Brain microvascular endothelial cell (primary cell): ENCODE measurements at regions not wholly inside any gene's neighbourhood (a gene's known extent, or its start where the extent isn't known, plus 50 kb on each side); places are given as distances from the start of the nearest gene placed in this dataset.
"Not testable (repeated sequence)": the region's sequence is repeated elsewhere in the genome, so short reads cannot be mapped to it uniquely, and the experiment has no call there.

Experiments
- DNase-seq: peaks from one replicate; pipeline ENCODE4 v3.0.0-alpha.2; 2020
- H3K27ac ChIP-seq: fragments of 250-450 bp; sonication (Bioruptor Pico); 2 replicates; pipeline ENCODE4 v1.5.1; 2020; ENCODE audit warnings: mild to moderate bottlenecking, moderate library complexity
- H3K27me3 ChIP-seq: fragments of 250-450 bp; sonication (Bioruptor Pico); replicated peaks from 2 replicates; pipeline ENCODE4 v1.5.1; 2020; ENCODE audit warnings: mild to moderate bottlenecking
- H3K36me3 ChIP-seq: fragments of 250-450 bp; sonication (Bioruptor Pico); replicated peaks from 2 replicates; pipeline ENCODE4 v1.5.1; 2020; ENCODE audit warnings: mild to moderate bottlenecking
- H3K4me3 ChIP-seq: 2 replicates; pipeline ENCODE4 v1.5.1; 2011; ENCODE audit warnings: low read depth, mild to moderate bottlenecking, control low read depth, low read length, moderate library complexity
- in situ Hi-C: cut with HindIII; loops from 2 replicates; pipeline ENCODE4 v1.10.0; 2017; ENCODE audit warnings: low sequenced_read_pairs, low pct_ligation_motif_present
- TF ChIP-seq, protein P1 (sequence below): IDR thresholded peaks from 2 replicates; pipeline ENCODE4 v1.5.1; 2011; ENCODE audit warnings: low read depth, mild to moderate bottlenecking, moderate library complexity, low read length, control low read depth, inconsistent platforms; ENCODE audit errors: missing control alignments

DNA sequence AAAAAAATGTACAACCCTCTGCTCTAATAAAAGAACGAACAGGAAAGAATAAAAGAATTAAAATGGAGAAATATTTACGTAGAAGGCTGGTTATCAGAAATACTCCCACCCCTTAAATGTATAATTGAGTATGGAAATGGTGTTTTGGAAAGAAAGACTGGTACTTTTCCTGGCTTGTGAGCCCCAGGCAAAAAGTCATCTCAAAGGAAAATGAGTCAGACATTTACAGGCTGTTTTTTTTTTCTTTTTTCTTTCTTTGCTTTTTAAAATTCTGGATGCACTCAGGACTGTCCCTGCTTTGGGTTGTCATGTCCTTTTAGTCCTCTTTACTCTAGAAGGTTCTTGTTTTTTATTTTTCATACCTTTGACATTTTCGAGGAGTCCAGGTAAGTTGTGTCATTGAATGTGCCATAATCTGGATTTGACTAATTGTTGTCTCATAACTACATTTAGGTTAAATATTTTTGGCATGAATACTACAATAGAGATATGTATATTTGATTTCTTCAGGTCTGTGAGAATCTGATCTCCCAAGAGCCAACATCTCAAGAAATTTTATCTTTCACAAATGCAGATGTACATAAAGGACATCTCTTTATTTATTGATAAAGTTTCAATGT is 313.0 kb upstream of the GLI3 start:
- in situ Hi-C loops, result no loop called here
- TF ChIP-seq, protein P1, sequence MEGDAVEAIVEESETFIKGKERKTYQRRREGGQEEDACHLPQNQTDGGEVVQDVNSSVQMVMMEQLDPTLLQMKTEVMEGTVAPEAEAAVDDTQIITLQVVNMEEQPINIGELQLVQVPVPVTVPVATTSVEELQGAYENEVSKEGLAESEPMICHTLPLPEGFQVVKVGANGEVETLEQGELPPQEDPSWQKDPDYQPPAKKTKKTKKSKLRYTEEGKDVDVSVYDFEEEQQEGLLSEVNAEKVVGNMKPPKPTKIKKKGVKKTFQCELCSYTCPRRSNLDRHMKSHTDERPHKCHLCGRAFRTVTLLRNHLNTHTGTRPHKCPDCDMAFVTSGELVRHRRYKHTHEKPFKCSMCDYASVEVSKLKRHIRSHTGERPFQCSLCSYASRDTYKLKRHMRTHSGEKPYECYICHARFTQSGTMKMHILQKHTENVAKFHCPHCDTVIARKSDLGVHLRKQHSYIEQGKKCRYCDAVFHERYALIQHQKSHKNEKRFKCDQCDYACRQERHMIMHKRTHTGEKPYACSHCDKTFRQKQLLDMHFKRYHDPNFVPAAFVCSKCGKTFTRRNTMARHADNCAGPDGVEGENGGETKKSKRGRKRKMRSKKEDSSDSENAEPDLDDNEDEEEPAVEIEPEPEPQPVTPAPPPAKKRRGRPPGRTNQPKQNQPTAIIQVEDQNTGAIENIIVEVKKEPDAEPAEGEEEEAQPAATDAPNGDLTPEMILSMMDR, result no peak
- Histone ChIP-seq H3K36me3 (no peaks in the 10 kb centered on the region), H3K27me3 (no peaks in the 10 kb centered on the region), H3K4me3 (no peak overlapping the region), H3K27ac (no peak overlapping the region)
- DNase-seq, result no peak

DNA sequence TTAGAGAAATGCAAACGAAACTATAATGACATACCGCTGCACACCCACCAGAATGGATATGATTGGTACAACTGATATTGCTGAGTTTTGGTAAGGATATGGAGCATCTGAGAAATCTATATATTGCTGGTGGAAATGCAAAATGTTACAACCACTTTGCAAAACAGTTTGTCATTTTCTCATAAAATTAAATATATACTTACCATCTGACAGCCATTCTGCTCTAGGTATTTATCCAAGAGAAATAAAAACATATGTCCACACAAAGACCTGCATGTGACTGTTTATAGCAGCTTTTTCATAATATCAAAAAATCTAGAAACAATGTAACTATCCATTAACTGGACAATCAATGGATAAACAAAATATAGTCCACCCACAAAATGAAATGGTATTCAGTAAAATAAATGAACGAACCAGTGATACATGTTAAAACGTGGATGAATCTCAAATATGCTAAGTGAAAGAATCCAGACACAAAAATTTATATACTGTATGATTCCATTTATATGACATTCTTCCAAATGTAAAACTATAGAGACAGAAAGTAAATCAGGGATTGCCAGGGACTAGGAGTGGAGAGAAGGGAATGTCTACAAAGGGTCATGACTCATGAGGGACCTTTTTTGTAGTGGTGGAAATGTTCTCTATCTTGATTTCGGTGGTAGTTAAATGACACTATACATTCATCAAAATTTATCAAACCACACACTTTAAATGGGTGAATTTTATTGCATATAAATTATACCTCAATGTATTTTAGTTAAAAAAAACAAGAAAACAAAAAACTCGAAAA is 312.0 kb upstream of the GLI3 start:
- DNase-seq, result no peak
- Histone ChIP-seq H3K36me3 (no peaks in the 10 kb centered on the region), H3K27ac (no peak overlapping the region), H3K27me3 (no peaks in the 10 kb centered on the region), H3K4me3 (no peak overlapping the region)
- TF ChIP-seq, protein P1, result no peak
- in situ Hi-C loops, result no loop called here

GRCh38 chr7:42545049-42545724 is 308.2 kb upstream of the GLI3 start:
- no peak overlapping the region for H3K4me3 ChIP-seq
- TF ChIP-seq, protein P1, result no peak
- no peaks in the 10 kb centered on the region for H3K27me3 ChIP-seq
- no peaks in the 10 kb centered on the region for H3K36me3 ChIP-seq
- DNase-seq, result no peak
- in situ Hi-C loops, result no loop called here
- no peak overlapping the region for H3K27ac ChIP-seq

DNA sequence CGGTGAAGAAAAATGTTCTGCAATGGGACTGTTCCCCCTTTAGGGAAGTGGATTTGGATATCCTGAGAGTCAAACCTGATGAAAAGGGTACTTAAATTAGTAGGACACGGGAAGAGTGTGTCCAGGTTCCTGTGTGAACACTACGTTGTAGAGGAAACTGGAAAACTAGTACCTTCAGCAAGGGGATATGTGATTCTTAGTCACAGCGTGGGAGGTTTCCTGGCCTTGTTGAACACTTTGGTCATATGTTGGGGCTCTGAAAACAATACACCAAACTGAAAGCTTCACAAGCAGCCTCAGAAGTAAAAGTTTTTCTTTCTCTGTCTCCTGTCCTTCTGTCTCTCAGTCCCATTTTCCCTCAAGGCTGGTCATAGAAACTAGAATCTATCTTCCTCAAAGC is 306.9 kb upstream of the GLI3 start:
- no peak for DNase-seq
- H3K27ac ChIP-seq, result no peak overlapping the region
- TF ChIP-seq, protein P1, result no peak
- no peaks in the 10 kb centered on the region for H3K27me3 ChIP-seq
- H3K36me3 ChIP-seq, result no peaks in the 10 kb centered on the region
- no peak overlapping the region for H3K4me3 ChIP-seq
- in situ Hi-C loops, result no loop called here

DNA sequence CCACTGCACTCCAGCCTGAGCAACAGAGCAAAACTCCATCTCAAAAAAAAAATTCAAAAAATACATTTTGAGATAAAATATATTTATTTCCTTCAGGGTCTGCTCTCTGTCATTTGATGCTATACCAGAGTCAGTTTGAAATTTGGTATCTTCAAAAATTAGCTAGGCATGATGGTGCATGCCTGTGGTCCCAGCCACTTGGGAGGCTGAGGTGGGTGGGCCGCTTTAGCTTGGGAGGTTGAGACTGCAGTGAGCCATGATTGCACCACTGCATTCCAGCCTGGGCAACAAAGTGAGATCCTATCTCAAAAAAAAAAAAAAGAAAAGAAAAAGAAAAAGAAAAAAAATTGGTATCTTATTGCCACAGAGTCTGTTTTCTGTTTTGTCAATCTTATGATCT is 305.4 kb upstream of the GLI3 start:
- H3K36me3 ChIP-seq, DNase-seq, H3K27ac ChIP-seq, in situ Hi-C loops, H3K27me3 ChIP-seq, H3K4me3 ChIP-seq: not testable (repeated sequence)

DNA sequence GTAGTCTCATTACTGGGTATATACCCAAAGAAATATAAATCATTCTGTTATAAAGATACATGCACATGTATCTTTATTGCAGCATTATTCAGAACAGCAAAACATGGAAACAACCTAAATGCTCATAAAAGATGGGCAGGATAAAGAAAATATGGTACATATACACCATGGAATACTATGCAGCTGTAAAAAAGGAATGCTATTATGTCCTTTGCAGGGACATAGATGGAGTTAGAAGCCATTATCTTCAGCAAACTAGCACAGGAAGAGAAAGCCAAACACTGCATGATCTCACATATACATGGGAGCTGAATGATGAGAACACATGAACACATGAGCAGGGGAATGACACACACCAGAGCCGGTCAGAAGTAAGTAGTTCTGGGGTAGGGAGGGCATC is 297.4 kb upstream of the GLI3 start:
- H3K27me3 ChIP-seq, result no peaks in the 10 kb centered on the region
- TF ChIP-seq, protein P1, result no peak
- no peak overlapping the region for H3K27ac ChIP-seq
- no peak for DNase-seq
- H3K4me3 ChIP-seq, result no peak overlapping the region
- H3K36me3 ChIP-seq, result no peaks in the 10 kb centered on the region
- in situ Hi-C loops, result no loop called here
